Smooth muscle cell (in vitro differentiated cells): ENCODE measurements at regions not wholly inside any gene's neighbourhood (a gene's known extent, or its start where the extent isn't known, plus 50 kb on each side); places are given as distances from the start of the nearest gene placed in this dataset.
"Not testable (repeated sequence)": the region's sequence is repeated elsewhere in the genome, so short reads cannot be mapped to it uniquely, and the experiment has no call there.

Experiments used
- DNase-seq: peaks from one replicate; lab custom pipeline; 2025; ENCODE audit not compliant: unreplicated experiment; lab: John Stamatoyannopoulos, UW
- H2AFZ ChIP-seq: fragments of 200-600 bp; sonication (generic); 2 replicates; pipeline ENCODE4 v1.6.0; 2016; ENCODE audit warnings: antibody characterized with exemption, low read depth, mild to moderate bottlenecking
- H3F3A ChIP-seq: fragments of 200-600 bp; sonication (generic); 2 replicates; pipeline ENCODE4 v1.6.0; 2017; ENCODE audit warnings: antibody characterized with exemption, low read depth
- H3K27ac ChIP-seq: fragments of 200-600 bp; sonication (generic); 2 replicates; pipeline ENCODE4 v1.5.1; 2016; ENCODE audit warnings: low read depth, mild to moderate bottlenecking
- H3K27me3 ChIP-seq: fragments of 200-600 bp; sonication (generic); 2 replicates; pipeline ENCODE4 v1.6.1; 2016; ENCODE audit warnings: low read depth, mild to moderate bottlenecking
- H3K36me3 ChIP-seq: fragments of 200-600 bp; sonication (generic); 2 replicates; pipeline ENCODE4 v1.5.1; 2016; ENCODE audit warnings: low read depth
- H3K4me1 ChIP-seq: fragments of 200-600 bp; sonication (generic); 2 replicates; pipeline ENCODE4 v1.5.1; 2016; ENCODE audit warnings: low read depth
- H3K4me2 ChIP-seq: fragments of 200-600 bp; sonication (generic); 2 replicates; pipeline ENCODE4 v1.6.0; 2016; ENCODE audit warnings: mild to moderate bottlenecking
- H3K4me3 ChIP-seq: fragments of 200-600 bp; sonication (generic); 2 replicates; pipeline ENCODE4 v1.5.1; 2016; ENCODE audit warnings: mild to moderate bottlenecking
- H3K79me2 ChIP-seq: fragments of 200-600 bp; sonication (generic); 2 replicates; pipeline ENCODE4 v1.6.0; 2016; ENCODE audit warnings: low read depth, mild to moderate bottlenecking
- H3K9ac ChIP-seq: fragments of 200-600 bp; sonication (generic); 2 replicates; pipeline ENCODE4 v1.6.0; 2016; ENCODE audit warnings: low read depth
- H3K9me3 ChIP-seq: fragments of 200-600 bp; sonication (generic); replicated peaks from 2 replicates; pipeline ENCODE4 v1.5.1; 2016; ENCODE audit warnings: low read depth
- H4K20me1 ChIP-seq: fragments of 200-600 bp; sonication (generic); 2 replicates; pipeline ENCODE4 v1.6.0; 2016; ENCODE audit warnings: low read depth
- CTCF ChIP-seq: fragments of 200-600 bp; sonication (generic); IDR thresholded peaks from 2 replicates; pipeline ENCODE4 v1.5.1; 2017; ENCODE audit warnings: borderline replicate concordance, mild to moderate bottlenecking, antibody characterized with exemption; ENCODE audit not compliant: insufficient read depth, poor library complexity, severe bottlenecking
- WGBS: methylation state at CpG from one replicate; pipeline ENCODE4 v1.1.7; 2016; ENCODE audit warnings: low lambda C conversion rate; 5-methylcytosine and 5-hydroxymethylcytosine counted together

DNA sequence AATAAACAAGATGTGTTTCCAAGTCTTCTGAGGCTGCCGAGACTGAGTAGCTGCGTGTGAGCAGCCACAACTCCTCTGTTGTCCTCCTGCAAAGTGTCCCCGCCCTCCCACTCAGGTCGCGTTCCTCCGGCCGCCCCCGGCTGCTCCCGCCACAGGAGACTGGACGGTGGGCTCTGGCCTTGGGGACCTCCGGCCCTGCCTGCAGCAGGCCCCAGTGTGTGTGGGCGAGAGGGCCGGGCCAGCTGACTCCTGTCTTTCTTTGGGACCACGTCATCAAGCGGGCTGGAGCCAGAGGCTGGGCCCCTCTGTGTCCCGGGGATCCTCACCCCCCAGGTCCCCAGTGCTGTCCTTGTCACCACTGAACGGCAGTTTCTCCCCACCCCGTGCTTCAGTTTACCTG is 175.3 kb downstream of the NPIPB11 start:
- no peak for DNase-seq
- H4K20me1 ChIP-seq, result no peaks in the 10 kb centered on the region
- 42% methylated on average over 9 of the region's 18 CpGs for WGBS
- no peaks in the 10 kb centered on the region for H3K9me3 ChIP-seq
- H3K27me3 ChIP-seq, result no peaks in the 10 kb centered on the region
- no peaks in the 10 kb centered on the region for H3K79me2 ChIP-seq
- peak overlapping the region; percentile 73 for H3K4me2 ChIP-seq
- no peak overlapping the region for H3K9ac ChIP-seq
- H3K36me3 ChIP-seq, result no peaks in the 10 kb centered on the region
- no peaks in the 10 kb centered on the region for H3F3A ChIP-seq
- H2AFZ ChIP-seq, result peak overlapping the region; percentile 54
- H3K4me1 ChIP-seq, result peaks cover 3% of the 10 kb centered on the region
- no peak for TF ChIP-seq CTCF
- peak overlapping the region; percentile 62 for H3K27ac ChIP-seq
- H3K4me3 ChIP-seq, result no peak overlapping the region

DNA sequence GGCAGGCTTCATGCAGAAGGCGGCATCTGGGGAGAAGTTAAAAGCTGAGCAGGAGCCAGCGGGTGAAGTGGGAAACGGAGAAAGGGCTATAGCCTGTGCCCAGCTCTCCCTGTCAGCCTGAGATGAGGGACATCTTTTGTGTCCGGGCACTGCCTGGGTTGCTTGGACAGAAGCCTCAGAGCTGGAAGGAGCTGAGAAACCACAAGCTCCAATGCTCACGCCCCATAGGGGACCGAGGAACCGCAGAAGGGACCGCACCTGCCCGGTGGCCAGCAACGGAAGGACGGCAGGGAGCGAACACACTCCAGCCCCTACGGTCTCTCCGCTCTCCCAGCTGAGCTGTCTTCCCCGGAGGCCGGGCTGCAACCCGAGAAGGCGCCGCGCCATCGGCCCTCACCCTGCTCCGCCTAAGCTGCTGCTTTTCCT is 175.8 kb downstream of the NPIPB11 start:
- 47% methylated on average over 21 of the region's 22 CpGs for WGBS
- Histone ChIP-seq H3K27me3 (no peaks in the 10 kb centered on the region), H3K4me1 (peaks cover 3% of the 10 kb centered on the region), H3K79me2 (no peaks in the 10 kb centered on the region), H3K36me3 (no peaks in the 10 kb centered on the region), H3K4me2 (peak overlapping the region; percentile 73), H3K9ac (no peak overlapping the region), H4K20me1 (no peaks in the 10 kb centered on the region), H3K4me3 (no peak overlapping the region), H3K9me3 (no peaks in the 10 kb centered on the region), H3K27ac (peak overlapping the region; percentile 62), H2AFZ (no peak overlapping the region), H3F3A (no peaks in the 10 kb centered on the region)
- no peak for DNase-seq
- TF ChIP-seq CTCF, result no peak

GRCh38 chr16:29230006-29230668 is 176.4 kb downstream of the NPIPB11 start:
- Histone ChIP-seq H3K27ac (peak overlapping the region; percentile 62), H3K4me2 (peak overlapping the region; percentile 73)
- H3K4me1 ChIP-seq, H3K9ac ChIP-seq, H3K27me3 ChIP-seq, H3K79me2 ChIP-seq, H4K20me1 ChIP-seq, H3K4me3 ChIP-seq, H2AFZ ChIP-seq, H3F3A ChIP-seq, H3K36me3 ChIP-seq, H3K9me3 ChIP-seq, DNase-seq: not testable (repeated sequence)
- WGBS, result 94% methylated on average over 21 of the region's 21 CpGs

DNA sequence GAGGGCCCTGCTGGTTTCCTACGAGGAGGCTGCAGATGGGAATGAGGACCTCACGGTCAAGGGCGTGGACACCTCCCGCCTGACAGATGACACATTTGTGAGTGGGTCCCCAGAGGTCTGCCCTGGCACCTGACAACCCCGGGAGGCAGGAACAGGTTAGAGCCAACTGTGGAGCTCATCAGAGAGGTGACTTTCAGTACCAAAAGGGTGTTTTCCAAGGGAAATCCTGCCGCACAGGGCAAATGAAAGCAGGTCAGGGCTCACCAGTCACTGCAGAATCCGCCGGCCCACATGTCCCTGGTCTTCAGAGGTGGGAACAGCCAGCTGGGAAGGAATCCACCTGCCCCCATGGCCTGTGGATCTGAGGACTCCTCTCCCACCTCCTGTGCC is 176.9 kb downstream of the NPIPB11 start:
- H3K9ac ChIP-seq, H3K27me3 ChIP-seq, H4K20me1 ChIP-seq, H3K79me2 ChIP-seq, H3K9me3 ChIP-seq, H3K4me2 ChIP-seq, H2AFZ ChIP-seq, H3K4me3 ChIP-seq, H3F3A ChIP-seq, DNase-seq, H3K4me1 ChIP-seq, H3K27ac ChIP-seq, H3K36me3 ChIP-seq: not testable (repeated sequence)
- 95% methylated on average over 8 of the region's 8 CpGs for WGBS

GRCh38 chr16:29228664-29229611 is 177.6 kb downstream of the NPIPB11 start:
- not testable (repeated sequence) for H3K36me3 ChIP-seq, H3K27ac ChIP-seq, H3K9me3 ChIP-seq, H3K79me2 ChIP-seq, H2AFZ ChIP-seq, H3K4me1 ChIP-seq, DNase-seq, H4K20me1 ChIP-seq, H3K4me3 ChIP-seq, H3K27me3 ChIP-seq, H3K9ac ChIP-seq, H3K4me2 ChIP-seq, H3F3A ChIP-seq
- 92% methylated on average over 29 of the region's 29 CpGs for WGBS
